GM18508 (cell line): ENCODE measurements at regions not wholly inside any gene's neighbourhood (a gene's known extent, or its start where the extent isn't known, plus 50 kb on each side); places are given as distances from the start of the nearest gene placed in this dataset.

Experiments used
- ATAC-seq: cut with Tn5 transposase; IDR thresholded peaks from one replicate; pipeline ENCODE4 v1.9.1; 2021; ENCODE audit warnings: moderate number of reproducible peaks; ENCODE audit not compliant: insufficient read depth, unreplicated experiment

- ATAC-seq: no peak
Measured at GRCh38 chr15:95106801-95107200, 875.4 kb downstream of the MCTP2 start.

GRCh38 chr15:95108673-95109072 is 877.3 kb downstream of the MCTP2 start:
- ATAC-seq: no peak

- no peak for ATAC-seq
Measured at GRCh38 chr15:95111969-95112368, 880.6 kb downstream of the MCTP2 start.

- ATAC-seq: no peak
Measured at GRCh38 chr15:95113041-95113440, 881.7 kb downstream of the MCTP2 start.

- ATAC-seq: no peak
Measured at GRCh38 chr15:95119041-95119610, 887.8 kb downstream of the MCTP2 start.

- no peak for ATAC-seq
Measured at GRCh38 chr15:95120595-95120994, 889.2 kb downstream of the MCTP2 start.

GRCh38 chr15:95121191-95121590 is 889.8 kb downstream of the MCTP2 start:
- no peak for ATAC-seq

- no peak for ATAC-seq
Measured at GRCh38 chr15:95125803-95126202, 894.4 kb downstream of the MCTP2 start.

GRCh38 chr15:95127356-95127755 is 896.0 kb downstream of the MCTP2 start:
- ATAC-seq: no peak

GRCh38 chr15:95129574-95129973 is 898.2 kb downstream of the MCTP2 start:
- no peak for ATAC-seq

- no peak for ATAC-seq
Measured at GRCh38 chr15:95131131-95131556, 899.8 kb downstream of the MCTP2 start.

GRCh38 chr15:95132774-95133173 is 901.4 kb downstream of the MCTP2 start:
- ATAC-seq: no peak

GRCh38 chr15:95134431-95135110 is 903.2 kb downstream of the MCTP2 start:
- ATAC-seq: no peak

GRCh38 chr15:95138604-95139270 is 907.4 kb downstream of the MCTP2 start:
- no peak for ATAC-seq

- ATAC-seq: no peak
Measured at GRCh38 chr15:95141486-95141885, 910.1 kb downstream of the MCTP2 start.

- no peak for ATAC-seq
Measured at GRCh38 chr15:95142531-95142930, 911.2 kb downstream of the MCTP2 start.

- no peak for ATAC-seq
Measured at GRCh38 chr15:95146481-95146880, 915.1 kb downstream of the MCTP2 start.

- no peak for ATAC-seq
Measured at GRCh38 chr15:95148183-95148582, 916.8 kb downstream of the MCTP2 start.

- ATAC-seq: no peak
Measured at GRCh38 chr15:95149036-95149435, 917.7 kb downstream of the MCTP2 start.

GRCh38 chr15:95149771-95150170 is 918.4 kb downstream of the MCTP2 start:
- no peak for ATAC-seq

- no peak for ATAC-seq
Measured at GRCh38 chr15:95150466-95150865, 919.1 kb downstream of the MCTP2 start.

- ATAC-seq: no peak
Measured at GRCh38 chr15:95152741-95153140, 921.4 kb downstream of the MCTP2 start.
